H1 (cell line): ENCODE measurements at regions not wholly inside any gene's neighbourhood (a gene's known extent, or its start where the extent isn't known, plus 50 kb on each side); places are given as distances from the start of the nearest gene placed in this dataset.

Experiments
- FOSL1 ChIP-seq: IDR thresholded peaks from 2 replicates; pipeline ENCODE4 v1.6.1; 2011; ENCODE audit warnings: mild to moderate bottlenecking, low read depth, low read length, moderate library complexity; ENCODE audit not compliant: insufficient read depth
- JUND ChIP-seq: IDR thresholded peaks from 2 replicates; pipeline ENCODE4 v1.6.1; 2011; ENCODE audit warnings: mild to moderate bottlenecking, improper control_type of control experiment, low read length
- NRF1 ChIP-seq: IDR thresholded peaks from 2 replicates; pipeline ENCODE4 v1.6.1; 2011; ENCODE audit warnings: mild to moderate bottlenecking, low read depth, low read length, improper control_type of control experiment
- POLR2AphosphoS5 ChIP-seq: IDR thresholded peaks from 2 replicates; pipeline ENCODE4 v1.6.1; 2011; ENCODE audit warnings: low read depth, low read length
- TF ChIP-seq, protein P1 (sequence below), 3 experiments: IDR thresholded peaks; 1 replicate in 2 of 3; 2 replicates in 1 of 3; pipeline versions ENCODE4 v1.5.1 to v1.6.1; 2011; ENCODE audit warnings: low read length in 3 of 3, mild to moderate bottlenecking in 3 of 3, inconsistent platforms in 2 of 3, low read depth in 1 of 3, moderate library complexity in 1 of 3; ENCODE audit not compliant: insufficient read depth in 1 of 3; ENCODE audit errors: control extremely low read depth in 1 of 3
- TF ChIP-seq, protein P2 (sequence below): IDR thresholded peaks from 2 replicates; pipeline ENCODE4 v1.6.1; 2011; ENCODE audit warnings: low read length, improper control_type of control experiment

GRCh38 chr3:127106456-127106855, 86.5 kb upstream of the PRR23E start:
- no peak for TF ChIP-seq JUND
- TF ChIP-seq FOSL1 = no peak
- TF ChIP-seq, protein P1, sequence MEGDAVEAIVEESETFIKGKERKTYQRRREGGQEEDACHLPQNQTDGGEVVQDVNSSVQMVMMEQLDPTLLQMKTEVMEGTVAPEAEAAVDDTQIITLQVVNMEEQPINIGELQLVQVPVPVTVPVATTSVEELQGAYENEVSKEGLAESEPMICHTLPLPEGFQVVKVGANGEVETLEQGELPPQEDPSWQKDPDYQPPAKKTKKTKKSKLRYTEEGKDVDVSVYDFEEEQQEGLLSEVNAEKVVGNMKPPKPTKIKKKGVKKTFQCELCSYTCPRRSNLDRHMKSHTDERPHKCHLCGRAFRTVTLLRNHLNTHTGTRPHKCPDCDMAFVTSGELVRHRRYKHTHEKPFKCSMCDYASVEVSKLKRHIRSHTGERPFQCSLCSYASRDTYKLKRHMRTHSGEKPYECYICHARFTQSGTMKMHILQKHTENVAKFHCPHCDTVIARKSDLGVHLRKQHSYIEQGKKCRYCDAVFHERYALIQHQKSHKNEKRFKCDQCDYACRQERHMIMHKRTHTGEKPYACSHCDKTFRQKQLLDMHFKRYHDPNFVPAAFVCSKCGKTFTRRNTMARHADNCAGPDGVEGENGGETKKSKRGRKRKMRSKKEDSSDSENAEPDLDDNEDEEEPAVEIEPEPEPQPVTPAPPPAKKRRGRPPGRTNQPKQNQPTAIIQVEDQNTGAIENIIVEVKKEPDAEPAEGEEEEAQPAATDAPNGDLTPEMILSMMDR (IDR thresholded peaks at IDR 0.05; ENCODE audit: control extremely low read depth in 1 of 3, insufficient read depth in 1 of 3, low read depth in 1 of 3, low read length in 3 of 3) = no peak
- TF ChIP-seq, protein P2, sequence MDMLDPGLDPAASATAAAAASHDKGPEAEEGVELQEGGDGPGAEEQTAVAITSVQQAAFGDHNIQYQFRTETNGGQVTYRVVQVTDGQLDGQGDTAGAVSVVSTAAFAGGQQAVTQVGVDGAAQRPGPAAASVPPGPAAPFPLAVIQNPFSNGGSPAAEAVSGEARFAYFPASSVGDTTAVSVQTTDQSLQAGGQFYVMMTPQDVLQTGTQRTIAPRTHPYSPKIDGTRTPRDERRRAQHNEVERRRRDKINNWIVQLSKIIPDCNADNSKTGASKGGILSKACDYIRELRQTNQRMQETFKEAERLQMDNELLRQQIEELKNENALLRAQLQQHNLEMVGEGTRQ = no peak
- TF ChIP-seq NRF1 = no peak
- TF ChIP-seq POLR2AphosphoS5 = no peak
